ENCODE measurements at regions not wholly inside any gene's neighbourhood (a gene's known extent, or its start where the extent isn't known, plus 50 kb on each side); places are given as distances from the start of the nearest gene placed in this dataset.
"Not testable (repeated sequence)": the region's sequence is repeated elsewhere in the genome, so short reads cannot be mapped to it uniquely, and the experiment has no call there.

- DNase-seq: no peak
Observed at GRCh38 chr22:22977479-22978200, 90.0 kb downstream of the IGLL5 start.

- no peak for DNase-seq
Observed at GRCh38 chr22:22978637-22979036, 91.0 kb downstream of the IGLL5 start.

- no peak for DNase-seq
Observed at GRCh38 chr22:22979121-22979724, 91.1 kb upstream of the GNAZ start.

- DNase-seq: no peak
Observed at GRCh38 chr22:22979954-22980353, 90.4 kb upstream of the GNAZ start.

GRCh38 chr22:22981670-22982571 lies 88.4 kb upstream of the GNAZ start:
- DNase-seq: no peak

- DNase-seq: no peak
Observed at GRCh38 chr22:22982616-22983015, 87.7 kb upstream of the GNAZ start.

GRCh38 chr22:22983123-22983522 lies 87.2 kb upstream of the GNAZ start:
- DNase-seq: no peak

- no peak for DNase-seq
Observed at GRCh38 chr22:22983816-22984215, 86.5 kb upstream of the GNAZ start.

- DNase-seq: no peak
Observed at GRCh38 chr22:22984967-22985366, 85.4 kb upstream of the GNAZ start.

GRCh38 chr22:22986008-22986407 lies 84.3 kb upstream of the GNAZ start:
- DNase-seq: no peak

- DNase-seq: no peak
Observed at GRCh38 chr22:22986640-22987039, 83.7 kb upstream of the GNAZ start.

- DNase-seq: no peak
Observed at GRCh38 chr22:22988150-22988549, 82.2 kb upstream of the GNAZ start.

GRCh38 chr22:22988785-22989184 lies 81.5 kb upstream of the GNAZ start:
- no peak for DNase-seq

- DNase-seq: no peak
Observed at GRCh38 chr22:22989856-22990255, 80.5 kb upstream of the GNAZ start.

GRCh38 chr22:22990711-22991505 lies 79.4 kb upstream of the GNAZ start:
- not testable (repeated sequence) for DNase-seq

- DNase-seq: no peak
Observed at GRCh38 chr22:22992474-22992873, 77.8 kb upstream of the GNAZ start.

GRCh38 chr22:22993184-22993583 lies 77.1 kb upstream of the GNAZ start:
- DNase-seq: no peak

GRCh38 chr22:22995166-22995565 lies 75.2 kb upstream of the GNAZ start:
- no peak for DNase-seq

- DNase-seq: no peak
Observed at GRCh38 chr22:22996511-22997261, 73.6 kb upstream of the GNAZ start.

GRCh38 chr22:22997262-22997898 lies 72.9 kb upstream of the GNAZ start:
- DNase-seq: no peak

- no peak for DNase-seq
Observed at GRCh38 chr22:22997988-22998387, 72.3 kb upstream of the GNAZ start.

- DNase-seq: no peak
Observed at GRCh38 chr22:22999523-22999922, 70.8 kb upstream of the GNAZ start.

Data from T-helper 2 cell (primary cell).